ACHN (cell line): ENCODE measurements at regions not wholly inside any gene's neighbourhood (a gene's known extent, or its start where the extent isn't known, plus 50 kb on each side); places are given as distances from the start of the nearest gene placed in this dataset.
A peak's percentile ranks its signal among the peaks of the same experiment; 100 is the strongest.
"Not testable (repeated sequence)": the region's sequence is repeated elsewhere in the genome, so short reads cannot be mapped to it uniquely, and the experiment has no call there.

Source experiments
- DNase-seq: peaks from one replicate; pipeline ENCODE4 v3.0.0-alpha.2; 2015
- in situ Hi-C: cut with HindIII; loops from 2 replicates; pipeline ENCODE4 v1.10.0; 2017; ENCODE audit warnings: low sequenced_read_pairs, low pct_ligation_motif_present, low pct_unique_long_range_greater_than_20kb

GRCh38 chr18:67199993-67200617 is 316.4 kb downstream of the DSEL start:
- in situ Hi-C loops, result no loop called here
- DNase-seq, result peak; percentile 55

DNA sequence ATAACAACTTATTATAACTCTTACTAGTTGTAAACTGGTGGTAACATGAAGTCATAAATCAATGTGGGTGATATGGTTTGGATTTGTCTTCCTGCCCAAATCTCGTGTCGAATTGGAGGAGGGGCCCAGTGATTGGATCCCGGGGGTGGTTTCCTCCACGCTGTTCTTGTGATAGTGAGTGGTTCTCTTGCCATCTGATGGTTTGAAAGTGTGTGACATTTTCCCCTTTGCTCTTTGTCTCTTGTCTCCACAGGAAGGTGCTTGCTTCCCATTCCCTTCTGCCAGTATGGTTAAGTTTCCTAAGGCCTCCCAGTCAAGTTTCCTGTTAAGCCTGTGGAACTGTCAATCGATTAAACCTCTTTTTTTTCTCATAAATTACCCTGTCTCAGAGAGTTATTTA is 321.6 kb downstream of the DSEL start:
- no peak for DNase-seq
- in situ Hi-C loops, result no loop called here

- no peak for DNase-seq
- in situ Hi-C loops, result no loop called here
Observed at GRCh38 chr18:67192535-67192934, 324.0 kb downstream of the DSEL start.

DNA sequence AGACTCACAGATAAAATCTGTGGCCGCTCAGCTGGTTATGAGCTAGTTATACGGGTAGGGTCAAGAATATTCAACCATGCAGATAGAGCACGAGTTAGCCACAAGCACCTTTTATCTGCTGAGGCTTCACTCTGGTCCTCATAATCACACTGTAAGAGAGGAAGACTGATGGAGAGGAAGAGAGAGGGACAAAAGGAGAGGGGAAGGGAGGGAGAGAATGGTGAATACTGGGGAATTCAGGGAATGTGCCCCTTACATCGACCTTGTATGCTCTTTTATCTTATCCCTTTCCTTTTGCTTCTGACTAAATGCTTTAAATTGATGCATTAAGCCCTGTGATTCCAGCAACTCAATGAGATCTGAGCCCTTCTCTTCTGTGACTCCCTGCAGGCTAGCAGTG is 333.1 kb downstream of the DSEL start:
- in situ Hi-C loops, result no loop called here

GRCh38 chr18:67179726-67180125 is 336.8 kb downstream of the DSEL start:
- DNase-seq, result no peak
- in situ Hi-C loops, result no loop called here

More for the DNA sequence above, 333.1 kb downstream of the DSEL start:
- no peak for DNase-seq

DNA sequence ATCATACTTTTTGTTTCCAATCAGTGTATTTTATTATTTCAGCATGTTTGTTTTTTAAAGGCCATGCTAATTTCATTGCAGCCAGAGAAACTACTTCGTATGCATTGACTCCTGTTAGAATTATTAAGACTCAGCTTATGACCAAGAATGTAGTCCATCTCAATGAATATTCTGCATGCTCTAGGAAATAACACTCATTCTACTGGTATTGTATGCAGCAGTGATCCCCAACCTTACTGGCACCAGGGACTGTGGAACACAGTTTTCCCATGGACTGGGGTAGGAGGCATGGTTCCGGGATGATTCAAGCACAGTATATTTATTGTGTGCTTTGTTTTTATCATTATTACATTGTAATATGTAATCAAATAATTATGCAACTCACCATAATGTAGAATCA is 356.9 kb downstream of the DSEL start:
- DNase-seq, result no peak

GRCh38 chr18:67154979-67155378 is 361.5 kb downstream of the DSEL start:
- no peak for DNase-seq
- in situ Hi-C loops, result no loop called here

More for the DNA sequence above, 356.9 kb downstream of the DSEL start:
- in situ Hi-C loops, result no loop called here

- DNase-seq, result no peak
- in situ Hi-C loops, result no loop called here
Observed at GRCh38 chr18:67151366-67151765, 365.2 kb downstream of the DSEL start.

DNA sequence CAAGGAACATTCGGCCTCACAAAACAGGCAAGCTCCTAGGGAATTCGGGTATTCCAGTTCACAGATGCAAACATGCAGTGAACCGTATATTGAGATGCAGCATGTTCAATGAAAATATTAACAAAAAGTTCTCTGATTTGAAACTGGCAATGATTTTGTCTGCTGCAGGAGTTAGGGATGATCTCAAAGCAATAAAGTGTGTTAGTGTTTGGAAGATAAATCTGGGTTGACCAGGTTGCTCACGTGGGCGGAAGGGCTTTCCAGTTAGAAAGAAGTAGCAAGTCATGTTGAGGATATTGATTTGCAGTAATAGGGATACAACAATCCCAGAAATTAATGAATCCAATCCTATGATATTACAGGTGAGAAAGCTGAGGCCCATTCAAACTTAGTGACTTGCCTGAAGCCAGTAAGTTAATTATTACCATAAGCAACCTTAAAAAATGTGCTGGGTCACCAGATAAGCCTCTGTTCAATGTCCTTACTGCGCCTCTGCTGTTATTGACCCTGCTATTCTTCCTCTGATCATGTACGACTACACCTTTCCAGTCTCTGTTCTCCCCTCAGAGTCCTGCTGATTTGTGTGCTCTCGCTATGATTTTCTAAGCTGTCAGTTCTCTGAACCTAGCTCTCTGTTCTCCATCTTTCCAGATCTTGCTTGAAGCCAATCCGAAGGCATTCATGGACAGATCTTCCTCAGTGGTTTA is 370.8 kb downstream of the DSEL start:
- in situ Hi-C loops, result no loop called here

DNA sequence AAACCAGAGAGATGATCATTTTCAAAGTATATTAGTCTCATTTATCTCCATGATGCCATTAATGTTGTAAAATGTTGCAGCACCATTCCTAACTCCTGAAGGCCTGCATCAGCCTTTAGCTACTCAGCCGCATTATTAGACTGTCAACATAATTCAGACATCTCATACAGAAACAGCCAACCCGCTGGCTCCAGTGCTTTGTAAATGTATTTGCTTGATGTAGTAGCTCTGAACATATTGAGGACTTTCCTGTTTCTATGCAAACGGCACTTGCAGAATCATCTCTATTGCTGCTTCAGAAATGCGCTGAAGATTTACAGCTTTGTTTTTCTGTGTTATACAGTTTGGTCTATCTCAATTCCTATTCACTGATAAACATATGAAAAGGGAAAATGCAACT is 372.2 kb downstream of the DSEL start:
- in situ Hi-C loops, result no loop called here
- DNase-seq, result no peak

More for the DNA sequence above, 370.8 kb downstream of the DSEL start:
- no peak for DNase-seq

- DNase-seq, result no peak
- in situ Hi-C loops, result no loop called here
Observed at GRCh38 chr18:67143028-67143427, 373.5 kb downstream of the DSEL start.

- DNase-seq, result no peak
- in situ Hi-C loops, result no loop called here
Observed at GRCh38 chr18:67142604-67143003, 373.9 kb downstream of the DSEL start.

DNA sequence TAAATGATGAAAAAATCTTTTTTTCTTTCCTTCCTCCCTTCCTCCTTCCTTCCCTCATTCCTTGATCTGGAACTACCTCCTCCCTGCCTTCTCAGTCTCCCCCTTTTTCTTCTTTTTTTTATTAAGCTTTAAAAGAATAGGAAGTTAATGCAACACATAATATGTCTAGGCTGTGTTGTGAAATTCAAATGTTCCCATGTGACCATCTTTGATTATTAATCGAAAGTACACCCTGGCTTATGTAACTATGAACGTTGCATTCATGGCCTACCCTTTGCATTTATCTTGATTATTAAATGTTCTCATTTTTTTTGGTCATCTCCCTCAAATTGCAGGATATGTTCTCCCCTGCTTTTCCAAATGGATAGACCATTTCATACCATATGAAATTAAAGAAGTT is 376.0 kb downstream of the DSEL start:
- no peak for DNase-seq
- in situ Hi-C loops, result no loop called here

DNA sequence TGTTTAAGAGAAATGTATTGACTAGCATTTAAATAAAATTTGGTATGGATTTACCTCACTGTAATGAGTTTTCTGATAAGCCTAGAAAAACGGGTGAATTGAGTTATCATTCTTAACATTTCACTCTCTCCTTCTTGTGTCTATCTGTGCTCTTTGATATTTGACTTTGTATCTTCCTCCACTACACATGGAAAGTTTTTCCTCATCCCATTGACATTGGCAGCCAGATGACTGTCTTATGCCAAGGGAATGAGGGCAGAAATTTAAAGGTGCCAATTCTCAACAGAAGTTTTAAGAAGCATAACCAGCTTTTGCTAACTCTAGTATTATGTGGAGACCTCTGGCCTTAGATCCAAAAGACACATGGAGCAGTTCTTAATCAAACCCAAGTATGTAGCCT is 376.6 kb downstream of the DSEL start:
- in situ Hi-C loops, result no loop called here
- no peak for DNase-seq

DNA sequence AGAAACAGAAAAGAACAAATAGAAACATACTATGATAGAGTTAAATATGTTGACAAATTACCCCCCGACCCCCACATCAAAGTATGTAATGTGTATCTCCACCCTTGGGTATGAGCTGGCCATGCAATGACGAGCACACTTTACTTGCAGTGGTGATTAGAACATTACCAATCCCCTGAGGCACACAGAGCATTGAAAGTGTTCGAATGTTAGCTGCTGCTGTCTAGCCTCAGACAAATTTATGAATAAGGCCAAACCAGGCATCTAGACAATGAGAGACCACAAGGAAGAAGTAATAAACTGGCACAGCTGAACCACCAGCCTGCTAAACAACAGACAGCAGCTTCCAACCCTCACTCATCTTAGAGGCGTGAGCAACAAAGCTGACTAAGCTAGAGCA is 380.5 kb downstream of the DSEL start:
- DNase-seq, result no peak
- in situ Hi-C loops, result no loop called here

GRCh38 chr18:67134911-67135310 is 381.6 kb downstream of the DSEL start:
- in situ Hi-C loops, result no loop called here
- no peak for DNase-seq

- no peak for DNase-seq
- in situ Hi-C loops, result no loop called here
Observed at GRCh38 chr18:67133669-67134068, 382.9 kb downstream of the DSEL start.

- in situ Hi-C loops, result no loop called here
- no peak for DNase-seq
Observed at GRCh38 chr18:67132919-67133318, 383.6 kb downstream of the DSEL start.

GRCh38 chr18:67131498-67131897 is 385.0 kb downstream of the DSEL start:
- DNase-seq, result no peak
- in situ Hi-C loops, result no loop called here

GRCh38 chr18:67126751-67127150 is 389.8 kb downstream of the DSEL start:
- in situ Hi-C loops, DNase-seq: not testable (repeated sequence)
